CD4-positive, CD25-positive, alpha-beta regulatory T cell (primary cell): ENCODE measurements at regions not wholly inside any gene's neighbourhood (a gene's known extent, or its start where the extent isn't known, plus 50 kb on each side); places are given as distances from the start of the nearest gene placed in this dataset.

Source experiments
- ATAC-seq, 2 donors: fragments of 150-1000 bp; cut with Tn5 transposase; one replicate each; pipeline ENCODE4 v1.10.0; 2021; ENCODE audit warnings: low read depth in 2 of 2, moderate number of reproducible peaks in 2 of 2, moderate library complexity in 1 of 2
- DNase-seq, 3 donors: peaks; one replicate each; pipeline versions ENCODE4 v3.0.0 to v3.0.0-alpha.2; 2012 to 2022; ENCODE audit warnings: mixed read lengths in 1 of 3
- H3K27ac ChIP-seq: one replicate; pipeline ENCODE4 v1.7.0; 2013; ENCODE audit warnings: mild to moderate bottlenecking, low read length; ENCODE audit not compliant: insufficient read depth, poor library complexity, severe bottlenecking
- H3K27me3 ChIP-seq: one replicate; pipeline ENCODE4 v1.7.0; 2013; ENCODE audit warnings: low read length; ENCODE audit not compliant: control insufficient read depth, insufficient read depth
- H3K36me3 ChIP-seq: one replicate; pipeline ENCODE4 v1.7.0; 2013; ENCODE audit warnings: mild to moderate bottlenecking, low read length, moderate library complexity; ENCODE audit not compliant: control insufficient read depth, insufficient read depth
- H3K4me1 ChIP-seq: 2 replicates; pipeline ENCODE4 v1.7.0; 2013; ENCODE audit warnings: mild to moderate bottlenecking, low read length; ENCODE audit not compliant: insufficient read depth, control insufficient read depth, poor library complexity, severe bottlenecking
- H3K4me3 ChIP-seq: one replicate; pipeline ENCODE4 v1.7.0; 2013; ENCODE audit warnings: low read depth, mild to moderate bottlenecking, low read length, moderate library complexity
- H3K9me3 ChIP-seq, 2 experiments: 1 replicate in 1 of 2; 2 replicates in 1 of 2; pipeline ENCODE4 v1.7.0; 2013; ENCODE audit warnings: low read length in 2 of 2, mild to moderate bottlenecking in 1 of 2, moderate library complexity in 1 of 2; ENCODE audit not compliant: control insufficient read depth in 2 of 2
- H3K27ac Mint-ChIP-seq, 3 donors: one replicate each; pipeline ENCODE4 v1.8.0; 2020 to 2022; ENCODE audit warnings: mild to moderate bottlenecking in 3 of 3, mixed read lengths in 3 of 3, moderate library complexity in 2 of 3
- H3K27me3 Mint-ChIP-seq: one replicate; pipeline ENCODE4 v1.8.0; 2022; ENCODE audit warnings: mild to moderate bottlenecking, mixed read lengths
- H3K36me3 Mint-ChIP-seq: one replicate; pipeline ENCODE4 v1.8.0; 2020; ENCODE audit warnings: mixed read lengths
- H3K4me1 Mint-ChIP-seq, 4 donors: one replicate each; pipeline ENCODE4 v1.8.0; 2020 to 2022; ENCODE audit warnings: mixed read lengths in 4 of 4, mild to moderate bottlenecking in 1 of 4
- H3K4me3 Mint-ChIP-seq, 4 donors: one replicate each; pipeline ENCODE4 v1.8.0; 2020 to 2022; ENCODE audit warnings: mild to moderate bottlenecking in 4 of 4, mixed read lengths in 4 of 4, moderate library complexity in 3 of 4
- H3K9me3 Mint-ChIP-seq, 7 donors: one replicate each; pipeline ENCODE4 v1.8.0; 2020 to 2022; ENCODE audit warnings: mixed read lengths in 7 of 7, mild to moderate bottlenecking in 3 of 7, moderate library complexity in 2 of 7

DNA sequence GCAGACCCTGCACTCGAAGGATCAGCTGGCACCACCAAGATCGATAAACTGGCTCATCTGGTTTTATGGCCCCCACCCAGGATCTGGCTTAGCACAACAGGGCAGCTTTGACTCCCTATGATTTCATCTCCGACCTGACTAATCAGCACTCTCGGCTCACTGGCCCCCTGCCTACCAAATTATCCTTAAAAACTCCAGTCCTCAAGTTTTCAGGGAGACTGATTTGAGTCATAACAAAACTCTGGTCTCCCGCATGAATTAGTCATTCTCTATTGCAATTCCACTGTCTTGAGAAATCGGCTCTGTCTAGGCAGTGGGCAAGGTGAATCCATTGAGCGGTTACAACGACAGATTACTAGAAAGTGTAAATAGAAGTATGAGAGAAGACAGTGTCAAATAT is 521.9 kb upstream of the RGMA start:
- no peaks in the 10 kb centered on the region for H3K36me3 Mint-ChIP-seq

DNA sequence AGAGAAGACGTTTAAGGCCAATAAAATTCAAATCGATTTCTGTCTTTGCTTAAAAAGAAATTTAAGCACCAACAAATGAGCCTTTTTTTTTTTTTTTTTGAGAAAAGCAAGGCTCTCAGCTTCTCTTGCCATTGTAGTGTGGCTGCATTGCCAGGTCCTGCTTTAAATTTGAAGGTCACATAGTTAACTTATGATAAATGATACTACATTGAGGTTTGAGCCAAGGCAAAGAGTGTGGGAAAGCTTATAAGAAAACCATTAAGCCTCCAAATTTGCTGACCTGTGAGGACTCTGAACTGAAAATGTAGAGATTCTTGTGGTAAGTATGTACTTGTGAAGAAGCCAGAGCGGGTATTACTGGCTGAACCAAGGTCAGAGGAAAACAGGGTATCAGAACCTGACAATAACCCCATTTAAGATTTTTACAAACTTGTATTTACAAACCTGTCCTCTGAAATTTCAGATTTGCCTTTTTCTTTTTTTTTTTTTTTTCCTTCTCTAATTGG is 519.7 kb upstream of the RGMA start:
- DNase-seq (no peak), ATAC-seq (no peak)
- Mint-ChIP-seq H3K4me3 (no peak overlapping the region), H3K27ac (no peak overlapping the region), H3K36me3 (no peaks in the 10 kb centered on the region), H3K27me3 (no peaks in the 10 kb centered on the region), H3K9me3 (peaks cover 0 to 4% (median 0%) of the 10 kb centered on the region in 7 donors), H3K4me1 (no peaks in the 10 kb centered on the region)
- H3K9me3 ChIP-seq: no peaks in the 10 kb centered on the region
- H3K36me3 ChIP-seq: no peaks in the 10 kb centered on the region
- no peak overlapping the region for H3K27ac ChIP-seq
- H3K4me3 ChIP-seq: no peak overlapping the region
- H3K27me3 ChIP-seq: no peaks in the 10 kb centered on the region
- H3K4me1 ChIP-seq: no peaks in the 10 kb centered on the region

More for the DNA sequence above, 521.9 kb upstream of the RGMA start:
- H3K4me3 Mint-ChIP-seq: no peak overlapping the region
- H3K27me3 ChIP-seq: no peaks in the 10 kb centered on the region
- H3K27me3 Mint-ChIP-seq: peaks cover 6% of the 10 kb centered on the region
- H3K36me3 ChIP-seq: no peaks in the 10 kb centered on the region
- H3K27ac Mint-ChIP-seq: no peak overlapping the region
- H3K4me1 Mint-ChIP-seq: no peaks in the 10 kb centered on the region
- no peaks in the 10 kb centered on the region for H3K9me3 ChIP-seq
- DNase-seq (no peak), ATAC-seq (no peak)
- no peak overlapping the region for H3K27ac ChIP-seq
- H3K9me3 Mint-ChIP-seq: peaks cover 0 to 4% (median 0%) of the 10 kb centered on the region in 7 donors
- no peak overlapping the region for H3K4me3 ChIP-seq
- H3K4me1 ChIP-seq: no peaks in the 10 kb centered on the region

DNA sequence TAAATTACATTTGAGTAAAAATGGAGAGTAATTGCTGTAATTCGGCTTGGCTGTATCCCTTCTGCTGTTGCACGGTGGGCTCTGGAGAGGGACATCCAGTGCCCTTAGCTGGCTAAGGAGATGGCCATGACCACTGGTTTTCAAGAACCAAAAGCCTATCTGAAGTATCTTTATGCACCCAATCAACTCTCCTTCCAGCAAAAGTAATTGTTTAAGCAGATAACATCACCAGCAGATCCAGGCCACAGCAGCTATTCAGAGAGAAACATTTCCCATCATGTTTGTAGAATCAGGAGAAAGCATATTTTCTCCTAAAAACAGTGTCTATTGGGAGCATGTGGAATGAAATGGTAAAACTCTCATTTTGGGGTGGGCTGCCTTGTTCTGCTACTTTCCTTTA is 514.5 kb upstream of the RGMA start:
- no peaks in the 10 kb centered on the region for H3K27me3 ChIP-seq
- no peaks in the 10 kb centered on the region for H3K27me3 Mint-ChIP-seq
- no peak overlapping the region for H3K27ac Mint-ChIP-seq
- H3K36me3 Mint-ChIP-seq: no peaks in the 10 kb centered on the region
- H3K9me3 Mint-ChIP-seq: peaks cover 0 to 2% (median 0%) of the 10 kb centered on the region in 7 donors
- no peak overlapping the region for H3K4me3 Mint-ChIP-seq
- no peaks in the 10 kb centered on the region for H3K9me3 ChIP-seq
- no peaks in the 10 kb centered on the region for H3K4me1 Mint-ChIP-seq
- DNase-seq (no peak), ATAC-seq (no peak)
- H3K4me3 ChIP-seq: no peak overlapping the region
- no peak overlapping the region for H3K27ac ChIP-seq
- no peaks in the 10 kb centered on the region for H3K36me3 ChIP-seq
- no peaks in the 10 kb centered on the region for H3K4me1 ChIP-seq

DNA sequence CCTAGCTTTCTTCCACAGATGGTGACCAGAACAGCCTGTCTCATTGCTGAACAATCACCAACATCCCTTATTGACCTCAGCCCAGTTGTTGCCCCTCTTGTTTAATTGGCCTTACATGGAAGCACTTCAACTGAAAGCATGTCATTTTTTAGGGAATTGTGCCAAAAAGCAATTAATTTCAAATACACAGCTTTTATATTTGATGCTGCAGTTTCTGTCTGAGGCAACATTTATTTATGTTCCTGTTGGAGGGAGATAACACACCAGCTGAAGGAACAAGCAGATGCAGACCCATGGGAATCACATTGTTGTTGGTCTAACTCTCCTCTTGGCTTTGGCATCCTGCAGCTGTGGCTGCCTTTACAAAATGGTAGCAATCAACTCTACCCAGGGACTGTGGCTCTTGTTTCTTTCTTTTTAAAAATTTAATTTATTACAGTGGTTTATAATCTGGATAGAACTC is 498.1 kb upstream of the RGMA start:
- H3K36me3 ChIP-seq: no peaks in the 10 kb centered on the region
- H3K9me3 Mint-ChIP-seq: peaks cover 0 to 2% (median 2%) of the 10 kb centered on the region in 7 donors
- H3K4me1 Mint-ChIP-seq: no peaks in the 10 kb centered on the region

GRCh38 chr15:93585012-93585411 is 496.0 kb upstream of the RGMA start:
- Histone ChIP-seq H3K4me1 (no peaks in the 10 kb centered on the region), H3K36me3 (no peaks in the 10 kb centered on the region), H3K27me3 (no peaks in the 10 kb centered on the region), H3K27ac (no peak overlapping the region), H3K9me3 (no peaks in the 10 kb centered on the region), H3K4me3 (no peak overlapping the region)
- Mint-ChIP-seq H3K4me1 (no peaks in the 10 kb centered on the region), H3K27ac (no peak overlapping the region), H3K4me3 (no peak overlapping the region), H3K36me3 (no peaks in the 10 kb centered on the region), H3K9me3 (peaks cover 0 to 7% (median 2%) of the 10 kb centered on the region in 7 donors), H3K27me3 (peaks cover 5% of the 10 kb centered on the region)
- ATAC-seq (no peak), DNase-seq (no peak)

More for the DNA sequence above, 498.1 kb upstream of the RGMA start:
- Mint-ChIP-seq H3K4me3 (no peak overlapping the region), H3K36me3 (no peaks in the 10 kb centered on the region), H3K27ac (no peak overlapping the region), H3K27me3 (peaks cover 5% of the 10 kb centered on the region)
- H3K4me1 ChIP-seq: no peaks in the 10 kb centered on the region
- ATAC-seq (no peak), DNase-seq (no peak)
- H3K4me3 ChIP-seq: no peak overlapping the region
- no peaks in the 10 kb centered on the region for H3K27me3 ChIP-seq
- no peak overlapping the region for H3K27ac ChIP-seq
- no peaks in the 10 kb centered on the region for H3K9me3 ChIP-seq

DNA sequence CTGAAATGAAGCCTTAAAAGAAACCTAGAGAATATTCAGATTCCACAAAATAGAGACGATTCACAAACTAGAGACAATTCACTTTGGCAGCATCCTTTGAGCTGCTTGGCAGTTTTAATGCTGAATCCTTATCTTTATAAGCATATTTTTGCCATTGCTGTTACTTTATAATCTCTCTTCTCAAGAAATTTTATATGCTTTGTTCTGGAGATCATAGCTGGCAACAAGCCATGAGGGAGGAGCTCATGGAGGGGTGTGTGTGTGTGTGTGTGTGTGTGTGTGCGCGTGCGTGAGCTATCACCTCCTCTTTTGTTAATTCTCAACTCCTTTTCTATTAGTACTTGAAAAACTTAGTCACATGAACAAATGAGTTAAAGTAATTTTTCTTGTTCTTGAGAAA is 495.0 kb upstream of the RGMA start:
- H3K27ac ChIP-seq: no peak overlapping the region
- Mint-ChIP-seq H3K27ac (no peak overlapping the region), H3K27me3 (peaks cover 5% of the 10 kb centered on the region), H3K4me3 (no peak overlapping the region), H3K9me3 (peaks cover 0 to 11% (median 3%) of the 10 kb centered on the region in 7 donors), H3K4me1 (no peaks in the 10 kb centered on the region), H3K36me3 (no peaks in the 10 kb centered on the region)
- no peak for DNase-seq
- no peak for ATAC-seq
- no peaks in the 10 kb centered on the region for H3K4me1 ChIP-seq
- H3K9me3 ChIP-seq: no peaks in the 10 kb centered on the region
- H3K36me3 ChIP-seq: no peaks in the 10 kb centered on the region
- no peaks in the 10 kb centered on the region for H3K27me3 ChIP-seq
- no peak overlapping the region for H3K4me3 ChIP-seq

GRCh38 chr15:93583552-93583951 is 494.5 kb upstream of the RGMA start:
- H3K4me1 ChIP-seq: no peaks in the 10 kb centered on the region
- H3K27me3 Mint-ChIP-seq: peaks cover 5% of the 10 kb centered on the region
- ATAC-seq (no peak), DNase-seq (no peak)
- no peak overlapping the region for H3K4me3 ChIP-seq
- no peak overlapping the region for H3K27ac Mint-ChIP-seq
- no peaks in the 10 kb centered on the region for H3K4me1 Mint-ChIP-seq
- no peak overlapping the region for H3K27ac ChIP-seq
- H3K9me3 ChIP-seq: no peaks in the 10 kb centered on the region
- no peak overlapping the region for H3K4me3 Mint-ChIP-seq
- H3K36me3 Mint-ChIP-seq: no peaks in the 10 kb centered on the region
- no peaks in the 10 kb centered on the region for H3K36me3 ChIP-seq
- H3K27me3 ChIP-seq: no peaks in the 10 kb centered on the region
- H3K9me3 Mint-ChIP-seq: peaks cover 0 to 11% (median 3%) of the 10 kb centered on the region in 7 donors

DNA sequence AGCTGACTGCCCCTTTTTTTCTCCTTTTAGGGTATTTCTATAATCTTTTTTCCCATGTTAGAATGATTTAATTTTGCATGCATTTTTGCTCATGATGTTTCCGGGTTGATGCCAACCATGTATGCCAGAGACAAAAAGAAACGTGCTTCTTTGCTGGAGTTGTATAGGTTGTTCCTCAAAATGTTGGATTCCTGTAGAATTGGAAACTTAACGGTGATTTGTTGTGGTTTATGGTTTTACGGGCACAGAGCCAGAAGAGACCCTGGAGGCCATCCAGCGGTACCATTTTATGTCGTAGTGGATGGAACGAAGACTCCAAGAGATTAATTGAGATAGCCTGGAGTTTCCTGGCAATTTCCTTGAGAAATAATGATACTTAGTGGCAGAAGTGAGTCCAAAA is 481.5 kb upstream of the RGMA start:
- H3K27ac Mint-ChIP-seq: no peak overlapping the region
- no peaks in the 10 kb centered on the region for H3K27me3 Mint-ChIP-seq
- H3K9me3 ChIP-seq: no peaks in the 10 kb centered on the region
- no peak overlapping the region for H3K4me3 ChIP-seq
- H3K27ac ChIP-seq: no peak overlapping the region
- no peaks in the 10 kb centered on the region for H3K27me3 ChIP-seq
- H3K4me3 Mint-ChIP-seq: no peak overlapping the region
- DNase-seq (no peak), ATAC-seq (no peak)
- no peaks in the 10 kb centered on the region for H3K4me1 Mint-ChIP-seq
- no peaks in the 10 kb centered on the region for H3K9me3 Mint-ChIP-seq
- no peaks in the 10 kb centered on the region for H3K4me1 ChIP-seq
- H3K36me3 Mint-ChIP-seq: no peaks in the 10 kb centered on the region
- no peaks in the 10 kb centered on the region for H3K36me3 ChIP-seq
